Retinal pigment epithelial cell (primary cell): ENCODE measurements at regions not wholly inside any gene's neighbourhood (a gene's known extent, or its start where the extent isn't known, plus 50 kb on each side); places are given as distances from the start of the nearest gene placed in this dataset.

Experiments used
- DNase-seq: peaks from one replicate; pipeline ENCODE4 v3.0.0-alpha.2; 2010; ENCODE audit warnings: low read depth
- H3K4me3 ChIP-seq: 2 replicates; pipeline ENCODE4 v1.5.1; 2011; ENCODE audit warnings: mild to moderate bottlenecking, low read length, control low read depth, moderate library complexity
- TF ChIP-seq, protein P1 (sequence below): conservative IDR thresholded peaks from 2 replicates; pipeline ENCODE4 v1.5.1; 2011; ENCODE audit warnings: low read depth, low read length, control low read depth, inconsistent platforms

DNA sequence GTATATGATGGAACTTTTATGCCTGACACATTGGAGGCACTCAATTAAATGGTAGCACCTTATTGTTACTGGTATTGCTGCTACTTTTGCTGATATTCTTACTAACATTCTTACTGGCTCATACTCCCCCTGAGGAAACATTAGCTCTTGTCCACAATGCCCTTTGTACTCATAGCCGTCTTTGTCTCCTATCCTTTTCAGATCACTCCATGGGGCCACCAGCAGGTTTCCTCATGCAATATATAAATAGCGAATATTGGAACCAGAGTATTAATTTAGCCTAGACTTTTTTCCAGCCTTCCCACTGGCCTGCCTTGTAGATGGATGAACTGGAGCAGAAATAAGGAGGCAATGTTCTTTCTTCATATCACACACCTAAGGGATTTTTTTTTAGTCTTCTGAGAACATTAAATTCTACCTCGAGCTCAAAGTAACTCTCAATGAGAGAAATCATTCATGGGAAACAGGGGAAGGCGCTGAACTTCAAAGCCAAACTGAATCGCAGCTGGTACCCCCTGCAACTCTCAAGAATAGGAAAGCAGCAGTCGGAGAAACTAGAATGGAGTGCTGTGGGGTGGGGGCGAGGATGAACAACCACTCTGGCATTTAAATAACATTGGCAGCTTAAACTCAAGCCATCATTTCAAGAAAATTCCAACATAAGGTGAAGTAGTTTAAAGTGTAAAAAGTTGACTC, 300.3 kb downstream of the TAFA4 start:
- DNase-seq, result no peak
- TF ChIP-seq, protein P1, sequence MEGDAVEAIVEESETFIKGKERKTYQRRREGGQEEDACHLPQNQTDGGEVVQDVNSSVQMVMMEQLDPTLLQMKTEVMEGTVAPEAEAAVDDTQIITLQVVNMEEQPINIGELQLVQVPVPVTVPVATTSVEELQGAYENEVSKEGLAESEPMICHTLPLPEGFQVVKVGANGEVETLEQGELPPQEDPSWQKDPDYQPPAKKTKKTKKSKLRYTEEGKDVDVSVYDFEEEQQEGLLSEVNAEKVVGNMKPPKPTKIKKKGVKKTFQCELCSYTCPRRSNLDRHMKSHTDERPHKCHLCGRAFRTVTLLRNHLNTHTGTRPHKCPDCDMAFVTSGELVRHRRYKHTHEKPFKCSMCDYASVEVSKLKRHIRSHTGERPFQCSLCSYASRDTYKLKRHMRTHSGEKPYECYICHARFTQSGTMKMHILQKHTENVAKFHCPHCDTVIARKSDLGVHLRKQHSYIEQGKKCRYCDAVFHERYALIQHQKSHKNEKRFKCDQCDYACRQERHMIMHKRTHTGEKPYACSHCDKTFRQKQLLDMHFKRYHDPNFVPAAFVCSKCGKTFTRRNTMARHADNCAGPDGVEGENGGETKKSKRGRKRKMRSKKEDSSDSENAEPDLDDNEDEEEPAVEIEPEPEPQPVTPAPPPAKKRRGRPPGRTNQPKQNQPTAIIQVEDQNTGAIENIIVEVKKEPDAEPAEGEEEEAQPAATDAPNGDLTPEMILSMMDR, result no peak
- no peak overlapping the region for H3K4me3 ChIP-seq

DNA sequence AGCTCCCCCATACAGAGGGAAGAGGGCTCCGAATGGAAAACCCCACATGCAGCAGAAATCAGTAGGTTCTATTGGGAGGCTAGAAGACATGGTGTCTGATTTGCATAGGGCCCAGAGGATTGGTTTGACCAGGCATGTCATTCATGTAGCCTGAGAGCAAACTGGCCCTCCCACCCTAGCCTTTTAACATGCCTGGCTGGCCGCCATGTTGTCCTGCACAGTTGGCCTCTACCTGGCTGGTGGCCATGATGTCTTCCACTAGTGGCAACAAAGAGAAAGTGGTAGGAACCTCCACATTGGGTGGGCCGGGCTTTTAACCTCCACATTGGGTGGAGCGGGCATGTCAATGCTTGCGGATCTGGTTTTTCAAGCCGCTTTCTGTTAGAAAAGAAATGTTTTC, 312.1 kb downstream of the TAFA4 start:
- no peak for DNase-seq
- no peak overlapping the region for H3K4me3 ChIP-seq
- TF ChIP-seq, protein P1, result no peak

DNA sequence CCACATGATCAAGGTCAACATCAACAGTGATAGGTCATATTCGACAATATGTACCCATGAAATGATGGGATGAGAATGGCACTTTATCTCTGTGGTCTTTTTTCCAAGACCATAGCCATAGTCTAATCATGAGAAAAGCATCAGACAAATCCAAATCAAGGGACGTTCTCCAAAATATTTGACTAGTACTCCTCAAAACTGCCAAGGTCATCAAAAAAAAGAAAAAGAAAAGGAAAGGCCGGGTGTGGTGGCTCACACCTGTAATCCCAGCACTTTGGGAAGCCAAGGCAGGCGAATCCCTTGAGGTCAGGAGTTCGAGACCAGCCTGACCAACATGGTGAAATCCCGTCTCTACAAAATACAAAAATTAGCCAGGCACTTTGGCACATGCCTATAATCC, 318.3 kb downstream of the TAFA4 start:
- H3K4me3 ChIP-seq, result no peak overlapping the region
- no peak for DNase-seq
- TF ChIP-seq, protein P1, result no peak

DNA sequence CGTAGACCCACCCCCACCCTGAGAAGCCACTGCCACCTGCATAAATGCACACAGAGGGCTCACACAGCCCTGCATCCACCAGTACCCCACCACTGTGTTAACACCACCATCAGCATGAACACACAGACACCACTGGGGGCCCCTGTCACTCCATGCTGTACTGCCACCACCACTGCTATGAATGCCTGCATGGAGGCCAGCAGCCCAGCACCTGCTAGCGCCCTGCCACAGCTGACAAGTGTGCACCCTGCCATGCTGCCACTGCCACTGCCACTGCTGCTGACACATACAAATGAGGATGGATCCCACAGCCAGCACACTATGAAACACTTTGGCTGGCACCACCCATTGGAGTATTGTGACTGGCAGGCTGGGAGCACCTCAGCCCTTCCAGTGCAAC, 361.0 kb downstream of the TAFA4 start:
- TF ChIP-seq, protein P1, result no peak

DNA sequence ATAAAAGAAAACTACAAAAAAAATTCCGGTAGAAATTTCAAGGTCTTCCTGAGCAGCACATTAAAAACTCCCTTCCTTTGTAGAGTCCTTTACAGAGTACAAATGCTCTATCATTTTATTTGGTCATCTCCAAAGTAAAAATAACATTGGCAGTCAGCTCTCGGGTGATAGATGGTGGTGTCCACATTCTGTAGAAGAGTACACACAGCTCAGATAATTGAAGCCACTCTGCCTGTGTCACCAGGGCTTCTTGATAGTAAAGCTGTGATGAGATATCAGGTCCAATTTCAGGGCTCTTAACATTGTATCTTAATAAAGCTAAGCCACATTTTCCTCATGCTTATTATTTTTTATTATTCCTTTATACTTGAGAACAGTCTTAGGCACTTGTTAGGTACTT, 371.6 kb downstream of the TAFA4 start:
- DNase-seq, result no peak
- H3K4me3 ChIP-seq, result no peak overlapping the region
- TF ChIP-seq, protein P1, result no peak

More for the DNA sequence above, 361.0 kb downstream of the TAFA4 start:
- no peak for DNase-seq
- H3K4me3 ChIP-seq, result no peak overlapping the region

DNA sequence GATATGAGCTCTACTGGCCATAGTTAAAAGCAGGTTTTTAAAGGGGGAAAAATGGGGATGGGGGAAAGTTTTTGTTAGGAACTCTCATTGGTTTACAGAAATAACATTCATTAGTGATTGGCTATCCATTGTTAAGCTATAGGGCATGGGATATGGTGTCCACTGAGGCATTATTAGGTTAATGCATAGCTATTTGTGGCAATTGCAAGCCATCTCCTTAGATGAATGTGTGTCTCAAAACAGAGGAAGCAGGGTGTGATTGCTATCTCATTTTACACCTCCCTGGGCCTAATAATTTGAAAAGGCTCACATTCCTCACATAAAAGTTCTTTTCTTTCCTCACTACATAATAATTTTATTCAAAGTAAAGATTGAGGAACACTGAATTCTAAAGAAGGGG, 396.6 kb downstream of the TAFA4 start:
- TF ChIP-seq, protein P1, result no peak
- no peak overlapping the region for H3K4me3 ChIP-seq
- no peak for DNase-seq

DNA sequence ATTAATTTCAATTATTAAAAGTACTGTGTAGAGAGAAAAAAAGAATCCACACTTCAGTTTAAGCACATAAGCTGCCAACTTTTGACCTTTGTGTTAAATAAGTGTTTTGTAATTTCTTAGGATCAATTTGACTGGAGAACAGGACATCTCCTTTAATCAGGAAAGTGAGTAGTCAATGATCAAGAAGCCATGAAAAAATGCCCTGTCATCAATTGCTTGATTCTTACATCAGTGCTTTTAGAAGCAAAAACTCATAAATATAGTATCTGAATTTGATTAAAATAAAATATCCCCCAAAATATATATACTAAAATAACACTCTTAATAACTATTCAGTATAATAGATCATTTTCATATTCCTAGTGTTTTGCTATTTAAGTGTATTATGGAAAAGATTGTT, 409.0 kb downstream of the TAFA4 start:
- no peak for DNase-seq
- no peak overlapping the region for H3K4me3 ChIP-seq
- TF ChIP-seq, protein P1, result no peak
